Loucy (cell line): ENCODE measurements at regions not wholly inside any gene's neighbourhood (a gene's known extent, or its start where the extent isn't known, plus 50 kb on each side); places are given as distances from the start of the nearest gene placed in this dataset.

Experiments
- H2AFZ ChIP-seq: fragments of 200-600 bp; sonication (generic); 2 replicates; pipeline ENCODE4 v1.6.0; 2016; ENCODE audit warnings: antibody characterized with exemption, mild to moderate bottlenecking, low read length, moderate library complexity
- H3F3A ChIP-seq: fragments of 200-600 bp; 2 replicates; pipeline ENCODE4 v1.6.0; 2016; ENCODE audit warnings: antibody characterized with exemption, low read depth, mild to moderate bottlenecking
- H3K27me3 ChIP-seq: fragments of 200-600 bp; sonication (generic); 2 replicates; pipeline ENCODE4 v1.6.1; 2014; ENCODE audit warnings: low read length, mild to moderate bottlenecking; ENCODE audit not compliant: insufficient read depth, poor library complexity, severe bottlenecking
- H3K36me3 ChIP-seq: fragments of 200-600 bp; sonication (generic); 2 replicates; pipeline ENCODE4 v1.6.1; 2016; ENCODE audit warnings: low read length; ENCODE audit not compliant: insufficient read depth
- H3K4me1 ChIP-seq: fragments of 200-600 bp; sonication (generic); 2 replicates; pipeline ENCODE4 v1.5.1; 2014; ENCODE audit warnings: low read length, mild to moderate bottlenecking; ENCODE audit not compliant: insufficient read depth, poor library complexity, severe bottlenecking
- H3K4me2 ChIP-seq: fragments of 200-600 bp; sonication (generic); 2 replicates; pipeline ENCODE4 v1.6.0; 2014; ENCODE audit warnings: antibody characterized with exemption, low read length, low read depth, mild to moderate bottlenecking; ENCODE audit not compliant: poor library complexity, severe bottlenecking
- H3K4me3 ChIP-seq: fragments of 200-600 bp; sonication (generic); 2 replicates; pipeline ENCODE4 v1.5.1; 2014; ENCODE audit warnings: low read length, mild to moderate bottlenecking, mixed read lengths; ENCODE audit not compliant: poor library complexity, severe bottlenecking
- H3K79me2 ChIP-seq: fragments of 200-600 bp; sonication (generic); 2 replicates; pipeline ENCODE4 v1.6.1; 2014; ENCODE audit warnings: low read length; ENCODE audit not compliant: insufficient read depth
- H3K9ac ChIP-seq: fragments of 200-600 bp; sonication (generic); 2 replicates; pipeline ENCODE4 v1.6.0; 2014; ENCODE audit warnings: mild to moderate bottlenecking, low read depth, low read length, moderate library complexity; ENCODE audit not compliant: poor library complexity, severe bottlenecking
- H3K9me2 ChIP-seq: fragments of 200-600 bp; sonication (generic); replicated peaks from 2 replicates; pipeline ENCODE4 v1.6.1; 2016; ENCODE audit warnings: low read depth, low read length, mixed read lengths
- H3K9me3 ChIP-seq: fragments of 200-600 bp; sonication (generic); 2 replicates; pipeline ENCODE4 v1.6.1; 2014; ENCODE audit warnings: mild to moderate bottlenecking, antibody characterized with exemption, low read length, low read depth; ENCODE audit not compliant: insufficient read depth
- H4K20me1 ChIP-seq: fragments of 200-600 bp; sonication (generic); 2 replicates; pipeline ENCODE4 v1.6.0; 2014; ENCODE audit warnings: antibody characterized with exemption, low read length, mild to moderate bottlenecking; ENCODE audit not compliant: insufficient read depth, poor library complexity, severe bottlenecking
- EZH2phosphoT487 ChIP-seq: fragments of 200-600 bp; IDR thresholded peaks from 2 replicates; pipeline ENCODE4 v1.6.1; 2018; ENCODE audit warnings: antibody characterized with exemption, mild to moderate bottlenecking, moderate library complexity, borderline replicate concordance
- TF ChIP-seq, protein P1 (sequence below): fragments of 200-600 bp; sonication (generic); conservative IDR thresholded peaks from 2 replicates; pipeline ENCODE4 v1.5.1; 2014; ENCODE audit warnings: mild to moderate bottlenecking, antibody characterized with exemption, low read length

DNA sequence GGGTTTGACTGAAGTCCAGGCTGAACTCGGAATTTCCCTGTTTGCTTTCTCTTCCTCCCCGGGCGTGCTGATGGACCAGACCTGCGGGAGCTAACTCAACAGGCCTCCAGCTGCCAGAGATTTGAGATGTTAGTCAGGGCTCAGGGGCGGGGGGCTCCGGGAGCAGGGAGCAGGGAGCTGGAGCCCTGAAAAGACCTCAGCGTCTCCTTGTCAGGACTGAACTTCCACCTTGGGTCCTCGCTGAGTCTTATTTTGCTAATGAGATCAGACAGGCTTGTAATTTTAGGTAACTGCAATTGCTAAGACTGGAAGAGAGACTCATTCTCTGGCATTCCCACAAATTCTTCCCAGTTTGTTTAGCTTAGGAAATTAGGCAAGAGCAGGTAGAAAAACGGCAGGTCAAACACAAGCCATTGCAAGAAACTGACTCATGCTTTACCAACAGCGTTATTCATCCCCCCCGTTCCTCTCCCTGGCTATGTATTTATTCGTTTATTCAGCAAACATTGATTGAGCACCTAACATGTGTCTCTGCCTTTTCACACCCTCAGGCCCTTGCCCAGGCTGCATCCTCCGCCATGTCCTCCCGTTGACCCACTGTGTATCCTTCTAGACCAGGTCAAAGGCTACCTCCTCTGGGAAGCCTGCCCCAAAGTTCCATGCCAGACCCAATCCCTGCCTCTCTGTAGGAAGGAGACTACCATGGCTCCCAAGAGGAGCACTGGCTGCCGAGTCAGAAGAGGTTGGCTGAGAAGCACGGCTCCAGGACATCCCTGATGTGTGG, 80.4 kb upstream of the DIO3 start:
- TF ChIP-seq, protein P1, sequence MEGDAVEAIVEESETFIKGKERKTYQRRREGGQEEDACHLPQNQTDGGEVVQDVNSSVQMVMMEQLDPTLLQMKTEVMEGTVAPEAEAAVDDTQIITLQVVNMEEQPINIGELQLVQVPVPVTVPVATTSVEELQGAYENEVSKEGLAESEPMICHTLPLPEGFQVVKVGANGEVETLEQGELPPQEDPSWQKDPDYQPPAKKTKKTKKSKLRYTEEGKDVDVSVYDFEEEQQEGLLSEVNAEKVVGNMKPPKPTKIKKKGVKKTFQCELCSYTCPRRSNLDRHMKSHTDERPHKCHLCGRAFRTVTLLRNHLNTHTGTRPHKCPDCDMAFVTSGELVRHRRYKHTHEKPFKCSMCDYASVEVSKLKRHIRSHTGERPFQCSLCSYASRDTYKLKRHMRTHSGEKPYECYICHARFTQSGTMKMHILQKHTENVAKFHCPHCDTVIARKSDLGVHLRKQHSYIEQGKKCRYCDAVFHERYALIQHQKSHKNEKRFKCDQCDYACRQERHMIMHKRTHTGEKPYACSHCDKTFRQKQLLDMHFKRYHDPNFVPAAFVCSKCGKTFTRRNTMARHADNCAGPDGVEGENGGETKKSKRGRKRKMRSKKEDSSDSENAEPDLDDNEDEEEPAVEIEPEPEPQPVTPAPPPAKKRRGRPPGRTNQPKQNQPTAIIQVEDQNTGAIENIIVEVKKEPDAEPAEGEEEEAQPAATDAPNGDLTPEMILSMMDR, result no peak
- no peak for TF ChIP-seq EZH2phosphoT487
- Histone ChIP-seq H3K4me2 (no peak overlapping the region), H3K27me3 (no peaks in the 10 kb centered on the region), H3K9ac (no peak overlapping the region), H3K79me2 (no peaks in the 10 kb centered on the region), H3K36me3 (no peaks in the 10 kb centered on the region), H3K9me2 (no peaks in the 10 kb centered on the region), H3K9me3 (no peaks in the 10 kb centered on the region; the same call in 1 of the 2 replicates), H4K20me1 (no peaks in the 10 kb centered on the region), H3K4me3 (no peak overlapping the region), H3K4me1 (no peaks in the 10 kb centered on the region), H2AFZ (no peak overlapping the region), H3F3A (no peaks in the 10 kb centered on the region)

DNA sequence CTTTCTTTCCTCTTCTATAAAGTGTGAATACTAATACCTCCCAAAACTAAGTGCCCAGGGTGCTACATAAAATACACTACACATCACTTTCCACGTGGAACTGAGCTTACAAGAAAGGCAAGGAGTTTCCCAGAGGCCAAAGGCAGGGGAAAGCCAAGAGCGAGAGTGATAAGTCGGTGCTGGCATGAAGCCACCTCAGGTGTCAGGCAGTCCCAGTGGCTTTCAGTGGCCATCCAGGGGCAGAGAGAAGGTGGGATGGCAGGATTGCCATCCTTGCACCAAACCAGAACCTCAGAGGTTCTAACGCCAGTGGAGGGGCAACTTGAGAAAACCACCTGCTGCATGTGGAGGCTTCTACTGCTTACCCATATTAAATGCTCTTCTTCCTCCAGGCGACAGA, 79.7 kb upstream of the DIO3 start:
- H2AFZ ChIP-seq, result no peak overlapping the region
- no peaks in the 10 kb centered on the region for H3K27me3 ChIP-seq
- TF ChIP-seq, protein P1, result no peak
- no peak for TF ChIP-seq EZH2phosphoT487
- H3K4me1 ChIP-seq, result no peaks in the 10 kb centered on the region
- no peaks in the 10 kb centered on the region for H3K9me2 ChIP-seq
- no peak overlapping the region for H3K9ac ChIP-seq
- H4K20me1 ChIP-seq, result no peaks in the 10 kb centered on the region
- no peaks in the 10 kb centered on the region; the same call in 1 of the 2 replicates for H3K9me3 ChIP-seq
- H3F3A ChIP-seq, result no peaks in the 10 kb centered on the region
- no peaks in the 10 kb centered on the region for H3K79me2 ChIP-seq
- H3K36me3 ChIP-seq, result no peaks in the 10 kb centered on the region
- H3K4me3 ChIP-seq, result no peak overlapping the region
- no peak overlapping the region for H3K4me2 ChIP-seq

DNA sequence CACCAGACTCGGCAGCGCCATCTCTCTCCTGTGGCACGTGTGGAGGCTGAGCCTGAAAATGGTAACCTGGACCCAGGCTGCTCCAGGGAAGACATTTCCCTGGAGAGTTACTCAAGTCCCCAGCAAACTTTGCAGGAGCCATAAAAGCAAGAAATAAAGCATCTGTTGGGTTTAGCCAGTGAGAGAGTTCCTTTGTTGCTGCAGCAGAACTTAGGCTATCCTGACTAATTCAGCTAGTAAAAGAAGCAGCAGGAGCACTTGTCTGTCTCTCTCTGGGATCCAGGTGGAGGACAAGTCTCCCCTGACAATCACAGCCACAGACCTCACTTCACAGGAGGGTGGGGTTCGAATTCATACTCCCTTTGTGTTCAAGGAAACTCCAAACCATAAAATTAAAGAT, 79.2 kb upstream of the DIO3 start:
- H3F3A ChIP-seq, result no peaks in the 10 kb centered on the region
- H3K27me3 ChIP-seq, result no peaks in the 10 kb centered on the region
- no peaks in the 10 kb centered on the region for H3K79me2 ChIP-seq
- no peak overlapping the region for H3K4me3 ChIP-seq
- TF ChIP-seq, protein P1, result no peak
- TF ChIP-seq EZH2phosphoT487, result no peak
- H3K4me1 ChIP-seq, result no peaks in the 10 kb centered on the region
- no peaks in the 10 kb centered on the region for H3K36me3 ChIP-seq
- no peak overlapping the region for H3K9ac ChIP-seq
- H3K4me2 ChIP-seq, result no peak overlapping the region
- no peaks in the 10 kb centered on the region for H3K9me2 ChIP-seq
- H4K20me1 ChIP-seq, result no peaks in the 10 kb centered on the region
- H2AFZ ChIP-seq, result no peak overlapping the region
- H3K9me3 ChIP-seq, result peaks cover 5% of the 10 kb centered on the region; the same call in 1 of the 2 replicates
